GM18858 (cell line): ENCODE measurements at regions not wholly inside any gene's neighbourhood (a gene's known extent, or its start where the extent isn't known, plus 50 kb on each side); places are given as distances from the start of the nearest gene placed in this dataset.
"Not testable (repeated sequence)": the region's sequence is repeated elsewhere in the genome, so short reads cannot be mapped to it uniquely, and the experiment has no call there.

ENCODE experiments used
- ATAC-seq: cut with Tn5 transposase; IDR thresholded peaks from one replicate; pipeline ENCODE4 v1.9.1; 2021; ENCODE audit not compliant: unreplicated experiment

GRCh38 chr6:8881663-8882062 is 446.3 kb upstream of the SLC35B3 start:
- no peak for ATAC-seq

- no peak for ATAC-seq
Measured at GRCh38 chr6:8879334-8879733, 444.0 kb upstream of the SLC35B3 start.

DNA sequence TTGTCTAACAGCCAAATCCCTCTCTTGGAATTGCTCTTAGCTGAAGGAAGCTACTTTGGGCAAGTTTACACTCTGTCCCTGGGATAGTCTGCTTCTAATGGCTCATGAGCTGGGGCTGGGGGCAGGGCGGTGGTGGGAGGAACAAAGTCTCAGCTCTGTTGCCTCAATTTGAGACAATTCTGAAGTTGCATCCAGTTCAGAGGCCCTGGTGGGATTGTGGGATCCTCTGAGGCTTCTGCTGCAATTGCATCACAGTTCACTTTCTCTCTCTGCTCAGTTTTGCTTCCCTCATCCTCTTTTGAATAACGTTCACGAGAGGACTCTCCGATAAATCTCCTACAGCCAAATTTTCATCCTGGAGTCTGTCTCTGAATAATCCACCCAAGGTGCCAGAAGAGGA is 440.6 kb upstream of the SLC35B3 start:
- ATAC-seq = no peak

DNA sequence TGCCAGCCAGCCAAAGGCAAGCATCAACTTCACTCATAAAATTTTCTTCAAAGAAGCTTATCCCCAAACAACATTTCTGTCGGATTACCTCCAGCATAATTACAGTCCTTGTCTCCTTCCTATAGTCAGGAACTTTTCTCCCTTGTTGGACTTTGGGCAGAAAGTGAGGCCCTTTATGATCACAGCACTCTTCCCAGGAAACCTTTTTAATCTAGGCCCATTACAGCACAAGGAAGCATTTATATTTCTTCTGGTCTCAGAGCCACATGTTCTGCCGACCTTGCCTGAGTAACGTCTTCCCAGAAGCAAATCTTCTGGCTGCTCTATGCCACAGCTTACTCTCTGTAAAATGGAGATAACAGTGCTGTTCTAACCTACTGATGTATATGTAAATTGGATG is 437.2 kb upstream of the SLC35B3 start:
- no peak for ATAC-seq

- ATAC-seq = no peak
Measured at GRCh38 chr6:8865451-8865850, 430.1 kb upstream of the SLC35B3 start.

- ATAC-seq = peak; percentile 65
Measured at GRCh38 chr6:8860671-8861070, 425.3 kb upstream of the SLC35B3 start.

- no peak for ATAC-seq
Measured at GRCh38 chr6:8859501-8859900, 424.2 kb upstream of the SLC35B3 start.

- no peak for ATAC-seq
Measured at GRCh38 chr6:8858854-8859331, 423.5 kb upstream of the SLC35B3 start.

DNA sequence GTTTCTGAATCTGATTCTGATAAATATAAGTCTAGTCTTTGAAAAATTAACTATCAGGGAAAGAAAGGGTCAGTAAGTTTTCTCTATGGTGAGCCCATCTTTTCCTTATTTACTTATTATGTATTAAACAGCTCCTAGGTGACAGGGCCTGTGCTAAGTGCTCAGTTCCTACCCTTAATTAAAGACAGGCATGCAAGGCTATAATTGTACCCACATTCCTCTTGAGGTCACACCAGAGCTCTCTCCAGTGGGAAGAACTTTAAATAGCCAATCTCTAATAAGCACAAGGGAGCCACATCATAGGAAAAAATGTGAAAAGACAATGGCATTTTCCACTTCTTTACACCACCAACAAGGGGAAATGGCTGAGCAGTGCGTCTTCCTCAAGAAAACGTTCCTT is 421.8 kb upstream of the SLC35B3 start:
- no peak for ATAC-seq

- no peak for ATAC-seq
Measured at GRCh38 chr6:8855411-8855810, 420.1 kb upstream of the SLC35B3 start.

- ATAC-seq = no peak
Measured at GRCh38 chr6:8852332-8852731, 417.0 kb upstream of the SLC35B3 start.

DNA sequence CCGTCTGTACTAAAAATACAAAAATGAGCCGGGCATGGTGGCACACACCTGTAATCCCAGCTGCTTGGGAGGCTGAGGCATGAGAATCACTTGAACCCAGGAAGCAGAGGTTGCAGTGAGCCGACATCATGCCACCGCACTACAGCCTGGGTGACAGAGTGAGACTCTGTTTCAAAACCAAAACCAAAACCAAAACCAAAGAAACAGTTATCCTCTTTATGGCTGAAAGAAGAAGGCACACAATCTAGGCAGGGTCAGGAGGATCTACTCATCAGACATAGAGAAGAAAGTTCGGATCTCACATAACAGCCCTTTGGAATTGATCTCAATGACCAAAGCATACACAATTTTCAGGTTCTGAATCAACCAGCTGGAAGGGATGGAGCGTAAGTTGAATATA is 411.3 kb upstream of the SLC35B3 start:
- not testable (repeated sequence) for ATAC-seq

DNA sequence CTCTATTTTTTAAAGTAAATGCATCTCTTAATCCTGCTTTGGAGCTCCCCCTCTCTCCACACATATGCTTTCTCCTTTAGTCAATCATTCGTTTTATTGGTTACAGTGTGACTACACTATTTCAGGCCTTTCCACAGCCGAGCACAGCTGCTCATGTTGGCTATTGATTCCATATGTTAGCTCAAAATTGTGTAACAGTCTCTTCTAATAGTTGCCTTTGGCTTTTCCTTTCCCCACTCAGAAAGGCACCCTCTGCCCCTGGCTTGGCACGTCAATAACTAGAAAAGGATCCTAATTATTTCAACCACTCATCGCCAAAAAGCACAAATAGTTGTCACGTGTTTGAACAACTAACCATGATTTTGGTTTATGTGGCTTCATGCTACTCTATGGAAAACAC is 410.3 kb upstream of the SLC35B3 start:
- ATAC-seq = no peak

DNA sequence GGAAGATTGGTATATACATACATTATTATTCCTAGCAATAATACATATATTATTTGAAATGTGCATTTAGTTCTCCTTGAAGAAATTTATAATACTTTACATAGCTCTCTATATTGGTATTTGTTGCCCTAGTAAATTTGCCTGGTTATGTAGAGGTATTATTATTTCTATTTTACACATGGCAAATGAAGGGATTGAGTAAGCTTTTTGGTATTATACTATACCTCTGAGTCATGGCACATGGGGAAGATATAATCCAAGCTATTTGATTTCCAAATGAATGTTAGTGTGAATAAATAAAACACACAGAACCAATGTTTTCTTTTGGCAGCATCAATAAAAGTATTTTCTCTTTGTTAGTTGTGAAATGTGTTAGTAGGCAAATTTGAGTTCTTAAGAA is 409.6 kb upstream of the SLC35B3 start:
- ATAC-seq = no peak

- ATAC-seq = no peak
Measured at GRCh38 chr6:8839626-8840025, 404.3 kb upstream of the SLC35B3 start.

DNA sequence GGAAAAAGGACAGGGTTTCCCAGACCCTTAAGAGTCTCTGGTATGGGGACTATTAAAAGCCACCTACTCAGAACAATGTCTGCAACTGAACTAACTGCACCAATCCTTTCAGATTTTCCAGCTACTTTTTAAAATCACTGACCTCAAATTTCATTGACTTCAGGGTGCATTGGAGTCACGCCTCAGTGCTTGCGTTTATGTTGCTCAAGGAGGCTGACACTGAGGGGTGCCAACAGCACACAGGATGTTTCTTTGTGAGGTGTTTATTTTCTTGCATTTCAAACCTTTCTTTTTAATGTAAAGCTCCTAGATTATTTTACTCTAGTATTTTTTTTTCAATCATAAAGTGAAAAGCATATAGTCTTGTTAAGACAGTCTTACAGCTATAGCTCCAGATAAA is 402.0 kb upstream of the SLC35B3 start:
- no peak for ATAC-seq

- not testable (repeated sequence) for ATAC-seq
Measured at GRCh38 chr6:8832695-8833094, 397.4 kb upstream of the SLC35B3 start.

GRCh38 chr6:8831366-8832152 is 396.2 kb upstream of the SLC35B3 start:
- ATAC-seq = no peak

- ATAC-seq = no peak
Measured at GRCh38 chr6:8830794-8831193, 395.4 kb upstream of the SLC35B3 start.

- ATAC-seq = no peak
Measured at GRCh38 chr6:8829796-8830195, 394.5 kb upstream of the SLC35B3 start.

DNA sequence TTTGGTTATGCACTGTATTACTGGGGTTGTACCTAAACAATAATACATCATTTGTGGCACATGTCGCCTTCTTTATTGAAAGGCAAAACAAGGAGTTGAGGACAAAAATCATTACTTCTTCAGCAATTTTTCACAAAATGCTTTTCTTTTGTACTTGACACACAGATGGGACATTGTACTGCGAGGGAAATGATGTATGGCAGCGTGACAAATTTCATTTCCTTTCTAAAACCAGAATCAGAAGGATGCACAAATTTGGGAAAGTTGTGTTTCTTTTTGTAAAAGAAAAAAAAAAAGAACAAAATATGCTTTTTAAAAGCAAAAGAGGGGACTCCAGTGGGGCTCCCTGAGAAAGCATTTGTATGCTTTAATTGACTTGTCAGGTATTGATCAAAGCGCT is 394.0 kb upstream of the SLC35B3 start:
- no peak for ATAC-seq

DNA sequence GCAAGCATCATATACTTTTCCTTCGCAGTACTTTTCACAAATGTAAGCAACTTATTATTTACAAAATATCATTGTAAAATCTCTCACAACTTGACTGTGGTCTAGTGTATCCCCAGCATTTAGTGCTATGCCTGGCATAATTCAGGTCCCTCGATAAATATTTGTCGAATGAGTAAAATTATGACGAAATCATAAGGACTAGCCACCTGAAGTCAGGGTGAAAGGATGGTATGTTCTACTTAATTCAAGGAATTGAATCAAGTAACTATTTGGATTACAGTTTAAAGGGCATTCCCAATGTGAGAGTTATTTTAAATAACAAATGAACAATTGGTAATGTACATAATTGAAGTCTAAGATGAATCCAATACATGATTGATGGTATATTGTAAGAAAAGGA is 393.0 kb upstream of the SLC35B3 start:
- ATAC-seq = no peak

DNA sequence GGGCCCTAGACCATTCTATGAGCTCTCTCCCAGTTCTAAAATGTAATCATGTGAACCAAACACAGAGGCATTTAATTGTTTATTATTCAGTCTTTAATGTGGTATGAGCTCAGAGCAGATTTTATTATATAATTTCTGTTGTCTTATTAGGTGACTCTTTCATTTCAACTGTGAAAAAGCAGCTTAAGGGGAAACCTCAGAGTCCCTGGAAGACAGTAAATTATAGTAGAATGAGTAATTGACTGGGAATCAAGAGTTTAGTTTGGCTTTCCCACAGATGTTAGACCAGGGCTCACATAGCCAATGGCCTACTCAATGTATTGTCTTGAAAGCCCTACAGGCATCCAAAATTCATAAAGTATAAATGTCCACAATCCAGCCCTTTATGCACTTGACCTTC is 390.4 kb upstream of the SLC35B3 start:
- no peak for ATAC-seq
